Liver (tissue), 3 donors: ENCODE measurements at regions not wholly inside any gene's neighbourhood (a gene's known extent, or its start where the extent isn't known, plus 50 kb on each side); places are given as distances from the start of the nearest gene placed in this dataset.

Source experiments
- EGR1 ChIP-seq, 2 donors: IDR thresholded peaks; 2 replicates each; pipeline ENCODE4 v1.6.1; 2016 to 2018; ENCODE audit warnings: antibody characterized with exemption in 2 of 2, low read depth in 2 of 2
- GABPA ChIP-seq, 2 donors: IDR thresholded peaks in 1 of 2; conservative IDR thresholded peaks in 1 of 2; 2 replicates each; pipeline ENCODE4 v1.6.1; 2016; ENCODE audit warnings: antibody characterized with exemption in 2 of 2, mild to moderate bottlenecking in 1 of 2, moderate library complexity in 1 of 2
- HNF4A ChIP-seq, 2 donors: conservative IDR thresholded peaks; 2 replicates each; pipeline ENCODE4 v1.6.1; 2016; ENCODE audit warnings: antibody characterized with exemption in 2 of 2, mild to moderate bottlenecking in 2 of 2
- JUND ChIP-seq, 2 donors: IDR thresholded peaks; 2 replicates each; pipeline ENCODE4 v1.6.1; 2016; ENCODE audit warnings: antibody characterized with exemption in 2 of 2
- NR2F2 ChIP-seq: IDR thresholded peaks from 2 replicates; pipeline ENCODE4 v1.6.1; 2016; ENCODE audit warnings: antibody characterized with exemption
- RAD21 ChIP-seq, 2 donors: IDR thresholded peaks; 2 replicates each; pipeline ENCODE4 v1.6.1; 2016; ENCODE audit warnings: antibody characterized with exemption in 2 of 2, mild to moderate bottlenecking in 2 of 2
- RXRA ChIP-seq, 2 donors: IDR thresholded peaks; 2 replicates each; pipeline ENCODE4 v1.6.1; 2017 to 2018; ENCODE audit warnings: antibody characterized with exemption in 2 of 2, mild to moderate bottlenecking in 1 of 2
- TAF1 ChIP-seq: conservative IDR thresholded peaks from 2 replicates; pipeline ENCODE4 v1.6.1; 2016; ENCODE audit warnings: antibody characterized with exemption, mild to moderate bottlenecking
- YY1 ChIP-seq: IDR thresholded peaks from 2 replicates; pipeline ENCODE4 v1.6.1; 2016; ENCODE audit warnings: antibody characterized with exemption, mild to moderate bottlenecking
- TF ChIP-seq, protein P1 (sequence below): fragments of 150-350 bp; IDR thresholded peaks from 2 replicates; pipeline ENCODE4 v1.5.1; 2017; ENCODE audit warnings: improper control_type of control experiment, low read depth, low read length; ENCODE audit not compliant: missing input control
- TF ChIP-seq, protein P2 (sequence below): IDR thresholded peaks from 2 replicates; pipeline ENCODE4 v1.6.1; 2016; ENCODE audit warnings: antibody characterized with exemption, mild to moderate bottlenecking
- TF ChIP-seq, protein P3 (sequence below): IDR thresholded peaks from 2 replicates; pipeline ENCODE4 v1.6.1; 2016; ENCODE audit warnings: antibody characterized with exemption
- TF ChIP-seq, protein P4 (sequence below): IDR thresholded peaks from 2 replicates; pipeline ENCODE4 v1.6.1; 2016; ENCODE audit warnings: antibody characterized with exemption
- TF ChIP-seq, protein P5 (sequence below): IDR thresholded peaks from 2 replicates; pipeline ENCODE4 v1.6.1; 2016; ENCODE audit warnings: antibody characterized with exemption
- donor health status: healthy.
- donor health status: healthy.

DNA sequence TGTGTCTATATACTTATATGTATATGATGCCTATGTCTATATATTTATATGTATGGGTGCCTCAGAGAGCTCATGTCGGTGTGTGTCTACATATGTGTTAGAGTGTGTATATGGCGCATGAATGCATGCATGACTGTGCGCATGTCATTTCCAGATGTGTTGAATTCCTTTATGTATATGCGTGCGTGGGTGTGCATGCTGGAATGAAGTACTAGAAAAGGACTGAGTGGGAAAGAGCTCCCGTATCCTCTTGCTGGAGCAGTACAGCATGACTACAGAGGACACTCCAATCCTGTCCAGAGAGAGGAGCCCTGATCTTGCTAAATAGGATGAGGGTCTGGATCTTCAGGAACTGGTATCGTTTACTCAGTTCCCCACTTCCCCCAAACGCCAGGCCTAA, 56.8 kb upstream of the LRPPRC start:
- TF ChIP-seq GABPA (IDR thresholded peaks at IDR 0.05 in 1 of 2, conservative IDR thresholded peaks at IDR 0.05 in 1 of 2) (no peak), TAF1 (no peak), EGR1 (IDR thresholded peaks at IDR 0.05; ENCODE audit: low read depth in 2 of 2) (no peak), YY1 (no peak), JUND (IDR thresholded peaks at IDR 0.05) (no peak), RXRA (IDR thresholded peaks at IDR 0.05) (no peak), RAD21 (IDR thresholded peaks at IDR 0.05) (no peak), NR2F2 (no peak), HNF4A (conservative IDR thresholded peaks at IDR 0.05) (no peak)
- TF ChIP-seq, protein P1, sequence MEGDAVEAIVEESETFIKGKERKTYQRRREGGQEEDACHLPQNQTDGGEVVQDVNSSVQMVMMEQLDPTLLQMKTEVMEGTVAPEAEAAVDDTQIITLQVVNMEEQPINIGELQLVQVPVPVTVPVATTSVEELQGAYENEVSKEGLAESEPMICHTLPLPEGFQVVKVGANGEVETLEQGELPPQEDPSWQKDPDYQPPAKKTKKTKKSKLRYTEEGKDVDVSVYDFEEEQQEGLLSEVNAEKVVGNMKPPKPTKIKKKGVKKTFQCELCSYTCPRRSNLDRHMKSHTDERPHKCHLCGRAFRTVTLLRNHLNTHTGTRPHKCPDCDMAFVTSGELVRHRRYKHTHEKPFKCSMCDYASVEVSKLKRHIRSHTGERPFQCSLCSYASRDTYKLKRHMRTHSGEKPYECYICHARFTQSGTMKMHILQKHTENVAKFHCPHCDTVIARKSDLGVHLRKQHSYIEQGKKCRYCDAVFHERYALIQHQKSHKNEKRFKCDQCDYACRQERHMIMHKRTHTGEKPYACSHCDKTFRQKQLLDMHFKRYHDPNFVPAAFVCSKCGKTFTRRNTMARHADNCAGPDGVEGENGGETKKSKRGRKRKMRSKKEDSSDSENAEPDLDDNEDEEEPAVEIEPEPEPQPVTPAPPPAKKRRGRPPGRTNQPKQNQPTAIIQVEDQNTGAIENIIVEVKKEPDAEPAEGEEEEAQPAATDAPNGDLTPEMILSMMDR = no peak
- TF ChIP-seq, protein P2, sequence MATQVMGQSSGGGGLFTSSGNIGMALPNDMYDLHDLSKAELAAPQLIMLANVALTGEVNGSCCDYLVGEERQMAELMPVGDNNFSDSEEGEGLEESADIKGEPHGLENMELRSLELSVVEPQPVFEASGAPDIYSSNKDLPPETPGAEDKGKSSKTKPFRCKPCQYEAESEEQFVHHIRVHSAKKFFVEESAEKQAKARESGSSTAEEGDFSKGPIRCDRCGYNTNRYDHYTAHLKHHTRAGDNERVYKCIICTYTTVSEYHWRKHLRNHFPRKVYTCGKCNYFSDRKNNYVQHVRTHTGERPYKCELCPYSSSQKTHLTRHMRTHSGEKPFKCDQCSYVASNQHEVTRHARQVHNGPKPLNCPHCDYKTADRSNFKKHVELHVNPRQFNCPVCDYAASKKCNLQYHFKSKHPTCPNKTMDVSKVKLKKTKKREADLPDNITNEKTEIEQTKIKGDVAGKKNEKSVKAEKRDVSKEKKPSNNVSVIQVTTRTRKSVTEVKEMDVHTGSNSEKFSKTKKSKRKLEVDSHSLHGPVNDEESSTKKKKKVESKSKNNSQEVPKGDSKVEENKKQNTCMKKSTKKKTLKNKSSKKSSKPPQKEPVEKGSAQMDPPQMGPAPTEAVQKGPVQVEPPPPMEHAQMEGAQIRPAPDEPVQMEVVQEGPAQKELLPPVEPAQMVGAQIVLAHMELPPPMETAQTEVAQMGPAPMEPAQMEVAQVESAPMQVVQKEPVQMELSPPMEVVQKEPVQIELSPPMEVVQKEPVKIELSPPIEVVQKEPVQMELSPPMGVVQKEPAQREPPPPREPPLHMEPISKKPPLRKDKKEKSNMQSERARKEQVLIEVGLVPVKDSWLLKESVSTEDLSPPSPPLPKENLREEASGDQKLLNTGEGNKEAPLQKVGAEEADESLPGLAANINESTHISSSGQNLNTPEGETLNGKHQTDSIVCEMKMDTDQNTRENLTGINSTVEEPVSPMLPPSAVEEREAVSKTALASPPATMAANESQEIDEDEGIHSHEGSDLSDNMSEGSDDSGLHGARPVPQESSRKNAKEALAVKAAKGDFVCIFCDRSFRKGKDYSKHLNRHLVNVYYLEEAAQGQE = no peak
- TF ChIP-seq, protein P3, sequence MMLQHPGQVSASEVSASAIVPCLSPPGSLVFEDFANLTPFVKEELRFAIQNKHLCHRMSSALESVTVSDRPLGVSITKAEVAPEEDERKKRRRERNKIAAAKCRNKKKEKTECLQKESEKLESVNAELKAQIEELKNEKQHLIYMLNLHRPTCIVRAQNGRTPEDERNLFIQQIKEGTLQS = no peak
- TF ChIP-seq, protein P4, sequence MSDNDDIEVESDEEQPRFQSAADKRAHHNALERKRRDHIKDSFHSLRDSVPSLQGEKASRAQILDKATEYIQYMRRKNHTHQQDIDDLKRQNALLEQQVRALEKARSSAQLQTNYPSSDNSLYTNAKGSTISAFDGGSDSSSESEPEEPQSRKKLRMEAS = no peak
- TF ChIP-seq, protein P5, sequence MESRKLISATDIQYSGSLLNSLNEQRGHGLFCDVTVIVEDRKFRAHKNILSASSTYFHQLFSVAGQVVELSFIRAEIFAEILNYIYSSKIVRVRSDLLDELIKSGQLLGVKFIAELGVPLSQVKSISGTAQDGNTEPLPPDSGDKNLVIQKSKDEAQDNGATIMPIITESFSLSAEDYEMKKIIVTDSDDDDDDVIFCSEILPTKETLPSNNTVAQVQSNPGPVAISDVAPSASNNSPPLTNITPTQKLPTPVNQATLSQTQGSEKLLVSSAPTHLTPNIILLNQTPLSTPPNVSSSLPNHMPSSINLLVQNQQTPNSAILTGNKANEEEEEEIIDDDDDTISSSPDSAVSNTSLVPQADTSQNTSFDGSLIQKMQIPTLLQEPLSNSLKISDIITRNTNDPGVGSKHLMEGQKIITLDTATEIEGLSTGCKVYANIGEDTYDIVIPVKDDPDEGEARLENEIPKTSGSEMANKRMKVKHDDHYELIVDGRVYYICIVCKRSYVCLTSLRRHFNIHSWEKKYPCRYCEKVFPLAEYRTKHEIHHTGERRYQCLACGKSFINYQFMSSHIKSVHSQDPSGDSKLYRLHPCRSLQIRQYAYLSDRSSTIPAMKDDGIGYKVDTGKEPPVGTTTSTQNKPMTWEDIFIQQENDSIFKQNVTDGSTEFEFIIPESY = no peak
